Calu3 (cell line): ENCODE measurements at regions not wholly inside any gene's neighbourhood (a gene's known extent, or its start where the extent isn't known, plus 50 kb on each side); places are given as distances from the start of the nearest gene placed in this dataset.

Source experiments
- BruUV-seq: library from RNA; stranded (reverse); fragments of 400-500 nt; replicated peaks from 2 replicates; lab custom pipeline; 2021; lab: Mats Ljungman, UMichigan
- CTCF ChIA-PET: fragments of 300-600 bp; sonication (Branson Sonifier 250); formaldehyde crosslinking; loops from one replicate; lab custom pipeline; 2022; ENCODE audit warnings: antibody characterized with exemption; lab: Charles Lee
- DNase-seq: peaks from one replicate; pipeline ENCODE4 v3.0.0; 2022
- H3K27ac Mint-ChIP-seq: one replicate; pipeline ENCODE4 v1.8.0; 2022; ENCODE audit warnings: mixed read lengths; ENCODE audit not compliant: unreplicated experiment
- H3K27me3 Mint-ChIP-seq: one replicate; pipeline ENCODE4 v1.8.0; 2022; ENCODE audit warnings: mixed read lengths; ENCODE audit not compliant: unreplicated experiment
- H3K36me3 Mint-ChIP-seq: one replicate; pipeline ENCODE4 v1.8.0; 2022; ENCODE audit warnings: mild to moderate bottlenecking, moderate library complexity, mixed read lengths; ENCODE audit not compliant: insufficient read depth, unreplicated experiment
- H3K4me1 Mint-ChIP-seq: one replicate; pipeline ENCODE4 v1.8.0; 2022; ENCODE audit warnings: mild to moderate bottlenecking, low read depth, mixed read lengths; ENCODE audit not compliant: unreplicated experiment
- H3K4me3 Mint-ChIP-seq: one replicate; pipeline ENCODE4 v1.8.0; 2022; ENCODE audit warnings: mild to moderate bottlenecking, low read depth, moderate library complexity, mixed read lengths; ENCODE audit not compliant: unreplicated experiment
- H3K9me3 Mint-ChIP-seq: one replicate; pipeline ENCODE4 v1.8.0; 2022; ENCODE audit warnings: low read depth, mixed read lengths; ENCODE audit not compliant: unreplicated experiment
- CTCF ChIP-seq: fragments of 200-600 bp; IDR thresholded peaks from one replicate; pipeline ENCODE4 v1.8.0; 2022; ENCODE audit warnings: antibody characterized with exemption; ENCODE audit not compliant: unreplicated experiment
- intact Hi-C: fragments of 100-400 bp; cut with micrococcal nuclease; formaldehyde crosslinking; loops from one replicate; pipeline ENCODE4 v1.10.0; 2022; ENCODE audit not compliant: unreplicated experiment

- no peak for DNase-seq
- Mint-ChIP-seq H3K4me3 (no peak overlapping the region), H3K9me3 (no peaks in the 10 kb centered on the region), H3K4me1 (no peaks in the 10 kb centered on the region), H3K36me3 (no peaks in the 10 kb centered on the region), H3K27me3 (no peaks in the 10 kb centered on the region), H3K27ac (no peak overlapping the region)
- no peak for TF ChIP-seq CTCF
- intact Hi-C loops, result no loop called here
- CTCF ChIA-PET, result interaction anchor here (0.5 kb wide), 1 partner anchor 52 kb away, joined by 3 read pairs; no protein-coding TSS in a partner anchor
- BruUV-seq, result no TSS peak
These were observed 584.2 kb downstream of the SPRY1 start for GRCh38 chr4:123980736-123981300.

- intact Hi-C loops, result no loop called here
- Mint-ChIP-seq H3K27me3 (no peaks in the 10 kb centered on the region), H3K4me1 (no peaks in the 10 kb centered on the region), H3K4me3 (no peak overlapping the region), H3K9me3 (no peaks in the 10 kb centered on the region), H3K36me3 (no peaks in the 10 kb centered on the region), H3K27ac (no peak overlapping the region)
- TF ChIP-seq CTCF, result no peak
- DNase-seq, result no peak
- BruUV-seq, result no TSS peak
- CTCF ChIA-PET, result no interaction called here
These were observed 588.3 kb downstream of the SPRY1 start for GRCh38 chr4:123984886-123985285.

GRCh38 chr4:123986268-123986798 is 589.7 kb downstream of the SPRY1 start:
- no peak for TF ChIP-seq CTCF
- CTCF ChIA-PET, result no interaction called here
- DNase-seq, result peak; percentile 3
- no peak overlapping the region for H3K4me3 Mint-ChIP-seq
- intact Hi-C loops, result no loop called here
- no TSS peak for BruUV-seq
- no peaks in the 10 kb centered on the region for H3K9me3 Mint-ChIP-seq
- H3K27me3 Mint-ChIP-seq, result no peaks in the 10 kb centered on the region
- no peaks in the 10 kb centered on the region for H3K36me3 Mint-ChIP-seq
- H3K27ac Mint-ChIP-seq, result peak overlapping the region; percentile 39
- H3K4me1 Mint-ChIP-seq, result no peaks in the 10 kb centered on the region

GRCh38 chr4:123987408-123987807 is 590.8 kb downstream of the SPRY1 start:
- Mint-ChIP-seq H3K27ac (no peak overlapping the region), H3K4me1 (no peaks in the 10 kb centered on the region), H3K27me3 (no peaks in the 10 kb centered on the region), H3K9me3 (no peaks in the 10 kb centered on the region), H3K36me3 (no peaks in the 10 kb centered on the region), H3K4me3 (no peak overlapping the region)
- no peak for TF ChIP-seq CTCF
- DNase-seq, result no peak
- CTCF ChIA-PET, result no interaction called here
- intact Hi-C loops, result no loop called here
- no TSS peak for BruUV-seq
